H1 (cell line): ENCODE measurements at regions not wholly inside any gene's neighbourhood (a gene's known extent, or its start where the extent isn't known, plus 50 kb on each side); places are given as distances from the start of the nearest gene placed in this dataset.

Source experiments
- CTCF ChIA-PET: fragments of 300-600 bp; sonication (Branson Sonifier 250); formaldehyde crosslinking; loops from one replicate; lab custom pipeline; 2021; ENCODE audit not compliant: partially characterized antibody; lab: Charles Lee
- POLR2A ChIA-PET: fragments of 300-600 bp; sonication (Branson Sonifier 250); formaldehyde crosslinking; loops from one replicate; lab custom pipeline; 2021; ENCODE audit warnings: inconsistent platforms; ENCODE audit not compliant: partially characterized antibody; lab: Charles Lee
- DNase-seq, 2 experiments: peaks; one replicate each; pipeline versions ENCODE4 v3.0.0 to v3.0.0-alpha.2; 2010 to 2022; ENCODE audit warnings: low spot score in 2 of 2, low read depth in 1 of 2, mixed read lengths in 1 of 2
- FAIRE-seq: peaks from 2 replicates; lab custom pipeline; 2011; peaks lifted over from hg19 to GRCh38; lab: Jason Lieb, UNC
- H2AFZ ChIP-seq: 2 replicates; pipeline ENCODE4 v1.8.1; 2012; ENCODE audit warnings: low read length, inconsistent platforms
- H2AK5ac ChIP-seq: 2 replicates; pipeline ENCODE4 v1.6.1; 2013; ENCODE audit warnings: low read depth, low read length
- H2BK120ac ChIP-seq: replicated peaks from 2 replicates; pipeline ENCODE3; 2013; ENCODE audit warnings: low read depth, low read length, inconsistent platforms
- H2BK12ac ChIP-seq: 2 replicates; pipeline ENCODE4 v1.6.1; 2013; ENCODE audit warnings: low read depth, low read length
- H2BK15ac ChIP-seq: 2 replicates; pipeline ENCODE4 v1.6.1; 2013; ENCODE audit warnings: low read length
- H2BK20ac ChIP-seq: 2 replicates; pipeline ENCODE4 v1.6.1; 2013; ENCODE audit warnings: low read length
- H2BK5ac ChIP-seq: 2 replicates; pipeline ENCODE4 v1.6.1; 2013; ENCODE audit warnings: low read depth, low read length
- H3K14ac ChIP-seq: 2 replicates; pipeline ENCODE4 v1.6.1; 2013; ENCODE audit warnings: inconsistent platforms; ENCODE audit not compliant: insufficient read length
- H3K18ac ChIP-seq: 2 replicates; pipeline ENCODE4 v1.6.1; 2013; ENCODE audit warnings: low read length; ENCODE audit errors: extremely low read depth
- H3K23ac ChIP-seq: 2 replicates; pipeline ENCODE4 v1.6.1; 2013; ENCODE audit warnings: inconsistent platforms; ENCODE audit not compliant: insufficient read length
- H3K23me2 ChIP-seq: 2 replicates; pipeline ENCODE4 v1.6.1; 2013; ENCODE audit warnings: low read depth, low read length
- H3K27ac ChIP-seq: 2 replicates; pipeline ENCODE4 v1.6.1; 2011; ENCODE audit warnings: low read depth, low read length, inconsistent platforms
- H3K27me3 ChIP-seq, 4 experiments: replicated peaks in 1 of 4; 1 replicate in 1 of 4; 2 replicates in 3 of 4; pipeline versions ENCODE4 v1.6.1 to v1.8.1; 2011 to 2013; ENCODE audit warnings: low read length in 3 of 4, mild to moderate bottlenecking in 3 of 4, inconsistent platforms in 2 of 4, mixed read lengths in 2 of 4, moderate library complexity in 1 of 4; ENCODE audit not compliant: control insufficient read depth in 3 of 4, insufficient read depth in 3 of 4; ENCODE audit errors: extremely low read depth in 1 of 4
- H3K36me3 ChIP-seq, 4 experiments: 2 replicates each; pipeline versions ENCODE4 v1.6.1 to v1.8.1; 2011 to 2013; ENCODE audit warnings: mild to moderate bottlenecking in 4 of 4, low read length in 3 of 4, moderate library complexity in 2 of 4, control low read depth in 1 of 4, inconsistent platforms in 1 of 4; ENCODE audit not compliant: insufficient read depth in 4 of 4, control insufficient read depth in 2 of 4
- H3K4ac ChIP-seq: replicated peaks from 2 replicates; pipeline ENCODE3; 2013; ENCODE audit warnings: low read length, low read depth, mixed read lengths, inconsistent platforms; ENCODE audit not compliant: insufficient read length
- H3K4me1 ChIP-seq, 4 experiments: replicated peaks in 1 of 4; 1 replicate in 1 of 4; 2 replicates in 3 of 4; pipeline versions ENCODE4 v1.6.1 to v1.8.1; 2011 to 2013; ENCODE audit warnings: low read length in 3 of 4, inconsistent platforms in 2 of 4, mixed read lengths in 1 of 4; ENCODE audit not compliant: insufficient read depth in 4 of 4, control insufficient read depth in 3 of 4
- H3K4me2 ChIP-seq, 2 experiments: 2 replicates each; pipeline versions ENCODE4 v1.6.1 to v1.8.1; 2011 to 2013; ENCODE audit warnings: low read depth in 2 of 2, low read length in 2 of 2, control low read depth in 1 of 2, inconsistent platforms in 1 of 2, mild to moderate bottlenecking in 1 of 2; ENCODE audit not compliant: insufficient read depth in 1 of 2
- H3K4me3 ChIP-seq, 4 experiments: fragments of 200-600, 300-600 bp in 1 of 4; sonication (generic), shearing (Covaris generic), sonication (Bioruptor Twin) in 1 of 4; 2 replicates each; pipeline versions ENCODE4 v1.5.1 to v1.8.1; 2011 to 2016; ENCODE audit warnings: low read length in 4 of 4, low read depth in 3 of 4, control low read depth in 2 of 4, inconsistent platforms in 2 of 4, mild to moderate bottlenecking in 2 of 4, mixed read lengths in 1 of 4, moderate library complexity in 1 of 4; ENCODE audit not compliant: insufficient read depth in 2 of 4; ENCODE audit errors: extremely low read depth in 1 of 4
- H3K56ac ChIP-seq: replicated peaks from 2 replicates; pipeline ENCODE3; 2013; ENCODE audit warnings: low read depth, mild to moderate bottlenecking, mixed read lengths, low read length, inconsistent platforms; ENCODE audit not compliant: insufficient read length
- H3K79me1 ChIP-seq: 2 replicates; pipeline ENCODE4 v1.6.1; 2013; ENCODE audit warnings: low read depth, low read length, control low read depth
- H3K79me2 ChIP-seq, 2 experiments: 2 replicates each; pipeline versions ENCODE4 v1.6.1 to v1.8.1; 2012 to 2013; ENCODE audit warnings: low read length in 2 of 2, mild to moderate bottlenecking in 2 of 2, inconsistent platforms in 1 of 2; ENCODE audit not compliant: insufficient read depth in 2 of 2, control insufficient read depth in 1 of 2
- H3K9ac ChIP-seq, 4 experiments: replicated peaks in 1 of 4; 1 replicate in 1 of 4; 2 replicates in 3 of 4; pipeline versions ENCODE4 v1.6.1 to v1.8.1; 2011 to 2013; ENCODE audit warnings: low read depth in 3 of 4, low read length in 3 of 4, control low read depth in 2 of 4, mild to moderate bottlenecking in 2 of 4, moderate library complexity in 2 of 4, inconsistent platforms in 1 of 4; ENCODE audit errors: extremely low read depth in 1 of 4
- H3K9me3 ChIP-seq, 2 experiments: 2 replicates each; pipeline versions ENCODE4 v1.6.1 to v1.8.1; 2012 to 2013; ENCODE audit warnings: mild to moderate bottlenecking in 2 of 2, moderate library complexity in 2 of 2, control low read depth in 1 of 2, inconsistent platforms in 1 of 2, low read depth in 1 of 2, low read length in 1 of 2, mixed read lengths in 1 of 2; ENCODE audit not compliant: insufficient read depth in 2 of 2
- H4K20me1 ChIP-seq, 2 experiments: replicated peaks in 1 of 2; 2 replicates each; pipeline versions ENCODE3 to v1.8.1; 2011 to 2013; ENCODE audit warnings: inconsistent platforms in 2 of 2, low read length in 2 of 2, mild to moderate bottlenecking in 1 of 2; ENCODE audit not compliant: insufficient read depth in 2 of 2, control insufficient read depth in 1 of 2
- H4K5ac ChIP-seq: 2 replicates; pipeline ENCODE4 v1.6.1; 2013; ENCODE audit warnings: low read length, low read depth, mixed read lengths, inconsistent platforms; ENCODE audit not compliant: insufficient read length
- H4K8ac ChIP-seq: 2 replicates; pipeline ENCODE4 v1.8.0; 2013; ENCODE audit warnings: mild to moderate bottlenecking, moderate library complexity, low read length, inconsistent platforms; ENCODE audit not compliant: insufficient read depth; ENCODE audit errors: extremely low read depth
- H4K91ac ChIP-seq: replicated peaks from 2 replicates; pipeline ENCODE3; 2013; ENCODE audit warnings: low read length, mixed read lengths, inconsistent platforms; ENCODE audit not compliant: insufficient read length
- CBX5 ChIP-seq: fragments of 300-800, 300-1000 bp; sonication (generic); IDR thresholded peaks from 2 replicates; pipeline ENCODE4 v1.7.1; 2016; ENCODE audit warnings: antibody characterized with exemption, low read length, low read depth
- CHD2 ChIP-seq: IDR thresholded peaks from 2 replicates; pipeline ENCODE4 v1.6.1; 2012; ENCODE audit warnings: low read length, improper control_type of control experiment
- FOSL1 ChIP-seq: IDR thresholded peaks from 2 replicates; pipeline ENCODE4 v1.6.1; 2011; ENCODE audit warnings: mild to moderate bottlenecking, low read depth, low read length, moderate library complexity; ENCODE audit not compliant: insufficient read depth
- HDAC2 ChIP-seq, 2 experiments: fragments of 300-600 bp in 1 of 2; sonication (generic) in 1 of 2; IDR thresholded peaks; 2 replicates each; pipeline ENCODE4 v1.6.1; 2011 to 2012; ENCODE audit warnings: low read depth in 2 of 2, low read length in 2 of 2, mild to moderate bottlenecking in 2 of 2, moderate library complexity in 2 of 2, borderline replicate concordance in 1 of 2, inconsistent platforms in 1 of 2
- MAX ChIP-seq: IDR thresholded peaks from 2 replicates; pipeline ENCODE4 v1.6.1; 2012; ENCODE audit warnings: inconsistent platforms
- NANOG ChIP-seq: IDR thresholded peaks from 2 replicates; pipeline ENCODE4 v1.6.1; 2011; ENCODE audit warnings: low read length, low read depth, mild to moderate bottlenecking, inconsistent platforms; ENCODE audit not compliant: insufficient read depth, poor library complexity, severe bottlenecking
- SIX5 ChIP-seq: IDR thresholded peaks from 2 replicates; pipeline ENCODE4 v1.6.1; 2011; ENCODE audit warnings: mild to moderate bottlenecking, low read depth, low read length
- SP1 ChIP-seq: IDR thresholded peaks from 2 replicates; pipeline ENCODE4 v1.6.1; 2011; ENCODE audit warnings: low read depth, low read length
- SP2 ChIP-seq: IDR thresholded peaks from 2 replicates; pipeline ENCODE4 v1.6.1; 2012; ENCODE audit warnings: mild to moderate bottlenecking, low read length, inconsistent platforms
- SUZ12 ChIP-seq: fragments of 200-600 bp; sonication (generic); IDR thresholded peaks from 2 replicates; pipeline ENCODE4 v1.6.1; 2012; ENCODE audit warnings: mild to moderate bottlenecking, inconsistent platforms, low read length, moderate library complexity, mixed read lengths
- TAF1 ChIP-seq: IDR thresholded peaks from 2 replicates; pipeline ENCODE4 v1.6.1; 2011; ENCODE audit warnings: mild to moderate bottlenecking, low read depth, low read length
- TCF12 ChIP-seq: IDR thresholded peaks from 2 replicates; pipeline ENCODE4 v1.6.1; 2011; ENCODE audit warnings: low read depth, mild to moderate bottlenecking, low read length
- WGBS, 2 experiments: shearing (Covaris generic) in 1 of 2; methylation state at CpG; one replicate each; pipeline versions ENCODE4 v1.1.6 to v1.1.7; 2013 to 2015; ENCODE audit warnings: low lambda C conversion rate in 2 of 2, mixed read lengths in 2 of 2, inconsistent platforms in 1 of 2, low coverage in 1 of 2, missing lambda C conversion rate in 1 of 2; ENCODE audit not compliant: insufficient replicate concordance in 2 of 2, insufficient coverage in 1 of 2, insufficient read length in 1 of 2; ENCODE audit errors: extremely low coverage in 1 of 2, missing lambda C conversion rate in 1 of 2; 5-methylcytosine and 5-hydroxymethylcytosine counted together
- TF ChIP-seq, protein P1 (sequence below): IDR thresholded peaks from 2 replicates; pipeline ENCODE4 v1.6.1; 2012; ENCODE audit warnings: low read length, inconsistent platforms

- H2BK15ac ChIP-seq = no peak overlapping the region
- no peaks in the 10 kb centered on the region for H4K20me1 ChIP-seq
- H3K4ac ChIP-seq = no peak overlapping the region
- no peak overlapping the region for H3K4me2 ChIP-seq
- no peaks in the 10 kb centered on the region for H3K79me1 ChIP-seq
- no peak overlapping the region for H3K23ac ChIP-seq
- H3K9ac ChIP-seq = no peak overlapping the region
- no peak overlapping the region for H2AK5ac ChIP-seq
- H2BK120ac ChIP-seq = no peak overlapping the region
- H4K91ac ChIP-seq = no peak overlapping the region
- H3K23me2 ChIP-seq = no peaks in the 10 kb centered on the region; the same call in 1 of the 2 replicates
- H3K9me3 ChIP-seq = no peaks in the 10 kb centered on the region
- H3K18ac ChIP-seq = no peak overlapping the region
- no peak overlapping the region for H2BK12ac ChIP-seq
- no peaks in the 10 kb centered on the region for H3K79me2 ChIP-seq
- TF ChIP-seq SP1 = no peak
- TF ChIP-seq SIX5 = no peak
- TF ChIP-seq MAX = no peak
- no peak for TF ChIP-seq HDAC2 (IDR thresholded peaks at IDR 0.05; ENCODE audit: borderline replicate concordance in 1 of 2, low read depth in 2 of 2, low read length in 2 of 2)
- TF ChIP-seq TAF1 = no peak
- TF ChIP-seq TCF12 = no peak
- TF ChIP-seq CBX5 = no peak
- no peak for TF ChIP-seq SUZ12
- TF ChIP-seq CHD2 = no peak
- TF ChIP-seq, protein P1, sequence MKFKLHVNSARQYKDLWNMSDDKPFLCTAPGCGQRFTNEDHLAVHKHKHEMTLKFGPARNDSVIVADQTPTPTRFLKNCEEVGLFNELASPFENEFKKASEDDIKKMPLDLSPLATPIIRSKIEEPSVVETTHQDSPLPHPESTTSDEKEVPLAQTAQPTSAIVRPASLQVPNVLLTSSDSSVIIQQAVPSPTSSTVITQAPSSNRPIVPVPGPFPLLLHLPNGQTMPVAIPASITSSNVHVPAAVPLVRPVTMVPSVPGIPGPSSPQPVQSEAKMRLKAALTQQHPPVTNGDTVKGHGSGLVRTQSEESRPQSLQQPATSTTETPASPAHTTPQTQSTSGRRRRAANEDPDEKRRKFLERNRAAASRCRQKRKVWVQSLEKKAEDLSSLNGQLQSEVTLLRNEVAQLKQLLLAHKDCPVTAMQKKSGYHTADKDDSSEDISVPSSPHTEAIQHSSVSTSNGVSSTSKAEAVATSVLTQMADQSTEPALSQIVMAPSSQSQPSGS = no peak
- no peak for TF ChIP-seq SP2
- no peak for TF ChIP-seq NANOG
- TF ChIP-seq FOSL1 = no peak
- TF ChIP-seq, all 59 proteins: peak for 0
- H4K5ac ChIP-seq = no peak overlapping the region
- H2AFZ ChIP-seq = no peak overlapping the region
- H3K27ac ChIP-seq = no peak overlapping the region
- no peak overlapping the region for H3K56ac ChIP-seq
- 89% methylated on average over 6 of the region's 6 CpGs; no CpG with 5 or more reads in 1 of the 2 experiments for WGBS, 2 experiments
- no peaks in the 10 kb centered on the region for H3K4me1 ChIP-seq
- no peaks in the 10 kb centered on the region for H3K36me3 ChIP-seq
- FAIRE-seq (no peak), DNase-seq (peak in 1 of 2 experiments; percentile 4)
- no peak overlapping the region for H4K8ac ChIP-seq
- H2BK5ac ChIP-seq = no peak overlapping the region
- no peak overlapping the region for H2BK20ac ChIP-seq
- ChIA-PET POLR2A (no interaction called here), CTCF (interaction anchor here (0.6 kb wide), 1 partner anchor 306 kb away, joined by 6 read pairs; no protein-coding TSS in a partner anchor)
- H3K4me3 ChIP-seq = no peak overlapping the region
- no peak overlapping the region for H3K14ac ChIP-seq
- no peaks in the 10 kb centered on the region for H3K27me3 ChIP-seq
Measured at GRCh38 chr7:72490301-72490700, 78.2 kb upstream of the CALN1 start.
